GM23248 (cell line): ENCODE measurements at regions not wholly inside any gene's neighbourhood (a gene's known extent, or its start where the extent isn't known, plus 50 kb on each side); places are given as distances from the start of the nearest gene placed in this dataset.

ENCODE experiments used
- EZH2 ChIP-seq: fragments of 200-600 bp; sonication (generic); IDR thresholded peaks from 2 replicates; pipeline ENCODE4 v1.6.1; 2018; ENCODE audit warnings: antibody characterized with exemption, mild to moderate bottlenecking; ENCODE audit not compliant: insufficient read depth, poor library complexity, severe bottlenecking
- EZH2phosphoT487 ChIP-seq: fragments of 200-600 bp; sonication (generic); IDR thresholded peaks from 2 replicates; pipeline ENCODE4 v1.6.1; 2018; ENCODE audit warnings: antibody characterized with exemption, moderate library complexity, mild to moderate bottlenecking, low read depth; ENCODE audit not compliant: insufficient read depth

- TF ChIP-seq EZH2 (no peak), EZH2phosphoT487 (no peak)
Observed at GRCh38 chr12:97168804-97169203, 261.7 kb downstream of the NEDD1 start.
